ENCODE measurements at regions not wholly inside any gene's neighbourhood (a gene's known extent, or its start where the extent isn't known, plus 50 kb on each side); places are given as distances from the start of the nearest gene placed in this dataset.

- H3K4me3 ChIP-seq = no peak overlapping the region
- H3K9me3 ChIP-seq (replicated peaks in 1 of 11) = no peaks in the 10 kb centered on the region
- no peaks in the 10 kb centered on the region for H3K27me3 ChIP-seq
- no peaks in the 10 kb centered on the region for H4K20me1 ChIP-seq
- no peak for TF ChIP-seq Cebpa-rat (IDR thresholded peaks at IDR 0.05)
- peaks cover 0 to 8% (median 5%) of the 10 kb centered on the region in 10 experiments; a peak in 6 of 20 replicates for H3K4me1 ChIP-seq
- H3K27ac ChIP-seq = no peak overlapping the region
- H3K36me3 ChIP-seq = no peaks in the 10 kb centered on the region
- H3K4me2 ChIP-seq = peak overlapping the region in 3 of 11 experiments; percentile 7 to 28 (median 15); a peak in 3 of 22 replicates
- no peak overlapping the region for H3K9ac ChIP-seq
Measured at GRCh38 chr10:36266923-36267322, 624.8 kb upstream of the FZD8 start.

- no peak overlapping the region for H3K4me2 ChIP-seq
- H3K36me3 ChIP-seq = no peaks in the 10 kb centered on the region
- H4K20me1 ChIP-seq = no peaks in the 10 kb centered on the region
- H3K4me1 ChIP-seq = peaks cover 0 to 8% (median 5%) of the 10 kb centered on the region in 10 experiments; a peak in 6 of 20 replicates
- no peaks in the 10 kb centered on the region for H3K27me3 ChIP-seq
- H3K9ac ChIP-seq = no peak overlapping the region
- H3K9me3 ChIP-seq (replicated peaks in 1 of 11) = no peaks in the 10 kb centered on the region
- no peak for TF ChIP-seq Cebpa-rat (IDR thresholded peaks at IDR 0.05)
- H3K27ac ChIP-seq = no peak overlapping the region
- no peak overlapping the region for H3K4me3 ChIP-seq
Measured at GRCh38 chr10:36265741-36266140, 623.6 kb upstream of the FZD8 start.

- Histone ChIP-seq H3K4me3 (no peak overlapping the region), H3K9me3 (replicated peaks in 1 of 11) (0 out of 22 replicates have a peak, but pooled peaks cover 0 to 3% (median 0%) of the 10 kb centered on the region in 11 experiments), H3K27me3 (no peaks in the 10 kb centered on the region), H3K9ac (no peak overlapping the region), H3K27ac (no peak overlapping the region), H3K4me2 (no peak overlapping the region), H4K20me1 (no peaks in the 10 kb centered on the region), H3K4me1 (peaks cover 0 to 8% (median 5%) of the 10 kb centered on the region in 10 experiments; a peak in 6 of 20 replicates), H3K36me3 (no peaks in the 10 kb centered on the region)
- no peak for TF ChIP-seq Cebpa-rat (IDR thresholded peaks at IDR 0.05)
Measured at GRCh38 chr10:36263871-36264270, 621.8 kb upstream of the FZD8 start.

GRCh38 chr10:36256948-36257356 lies 614.9 kb upstream of the FZD8 start:
- H4K20me1 ChIP-seq = no peaks in the 10 kb centered on the region
- H3K4me2 ChIP-seq = no peak overlapping the region
- TF ChIP-seq Cebpa-rat (IDR thresholded peaks at IDR 0.05) = no peak
- 0 out of 22 replicates have a peak, but pooled peaks cover 0 to 3% (median 0%) of the 10 kb centered on the region in 11 experiments for H3K9me3 ChIP-seq (replicated peaks in 1 of 11)
- no peaks in the 10 kb centered on the region for H3K27me3 ChIP-seq
- H3K4me1 ChIP-seq = no peaks in the 10 kb centered on the region
- no peak overlapping the region for H3K4me3 ChIP-seq
- H3K36me3 ChIP-seq = no peaks in the 10 kb centered on the region
- H3K9ac ChIP-seq = no peak overlapping the region
- H3K27ac ChIP-seq = no peak overlapping the region

- no peak overlapping the region for H3K4me3 ChIP-seq
- no peaks in the 10 kb centered on the region for H3K36me3 ChIP-seq
- H4K20me1 ChIP-seq = no peaks in the 10 kb centered on the region
- H3K9me3 ChIP-seq (replicated peaks in 1 of 11) = 0 out of 22 replicates have a peak, but pooled peaks cover 0 to 3% (median 0%) of the 10 kb centered on the region in 11 experiments
- no peaks in the 10 kb centered on the region for H3K4me1 ChIP-seq
- H3K9ac ChIP-seq = no peak overlapping the region
- no peak overlapping the region for H3K27ac ChIP-seq
- no peak overlapping the region for H3K4me2 ChIP-seq
- no peak for TF ChIP-seq Cebpa-rat (IDR thresholded peaks at IDR 0.05)
- no peaks in the 10 kb centered on the region for H3K27me3 ChIP-seq
Measured at GRCh38 chr10:36256166-36256565, 614.1 kb upstream of the FZD8 start.

GRCh38 chr10:36254199-36254598 lies 612.1 kb upstream of the FZD8 start:
- no peaks in the 10 kb centered on the region for H3K36me3 ChIP-seq
- H3K9me3 ChIP-seq (replicated peaks in 1 of 11) = no peaks in the 10 kb centered on the region
- H3K4me3 ChIP-seq = no peak overlapping the region
- H3K4me1 ChIP-seq = no peaks in the 10 kb centered on the region
- no peak overlapping the region for H3K9ac ChIP-seq
- no peaks in the 10 kb centered on the region for H3K27me3 ChIP-seq
- no peak overlapping the region for H3K27ac ChIP-seq
- TF ChIP-seq Cebpa-rat (IDR thresholded peaks at IDR 0.05) = no peak
- no peak overlapping the region for H3K4me2 ChIP-seq
- H4K20me1 ChIP-seq = no peaks in the 10 kb centered on the region

- no peak overlapping the region for H3K9ac ChIP-seq
- no peak for TF ChIP-seq Cebpa-rat (IDR thresholded peaks at IDR 0.05)
- no peaks in the 10 kb centered on the region for H3K9me3 ChIP-seq (replicated peaks in 1 of 11)
- H3K27me3 ChIP-seq = no peaks in the 10 kb centered on the region
- H3K4me2 ChIP-seq = no peak overlapping the region
- H3K4me1 ChIP-seq = no peaks in the 10 kb centered on the region
- no peaks in the 10 kb centered on the region for H3K36me3 ChIP-seq
- H4K20me1 ChIP-seq = no peaks in the 10 kb centered on the region
- H3K27ac ChIP-seq = no peak overlapping the region
- H3K4me3 ChIP-seq = no peak overlapping the region
Measured at GRCh38 chr10:36253731-36254130, 611.6 kb upstream of the FZD8 start.

- no peak for TF ChIP-seq Cebpa-rat (IDR thresholded peaks at IDR 0.05)
- H3K27ac ChIP-seq = no peak overlapping the region
Measured at GRCh38 chr10:36251068-36251467, 609.0 kb upstream of the FZD8 start.

GRCh38 chr10:36248304-36248981 lies 606.3 kb upstream of the FZD8 start:
- H3K27me3 ChIP-seq = no peaks in the 10 kb centered on the region
- H3K4me3 ChIP-seq = no peak overlapping the region
- no peaks in the 10 kb centered on the region; a peak in 1 of 22 replicates for H3K9me3 ChIP-seq (replicated peaks in 1 of 11)
- no peak overlapping the region for H3K4me2 ChIP-seq
- H4K20me1 ChIP-seq = no peaks in the 10 kb centered on the region
- H3K9ac ChIP-seq = no peak overlapping the region
- no peak overlapping the region for H3K27ac ChIP-seq
- TF ChIP-seq Cebpa-rat (IDR thresholded peaks at IDR 0.05) = no peak
- H3K36me3 ChIP-seq = no peaks in the 10 kb centered on the region
- H3K4me1 ChIP-seq = no peaks in the 10 kb centered on the region

More at GRCh38 chr10:36251068-36251467, 609.0 kb upstream of the FZD8 start:
- Histone ChIP-seq H3K4me1 (no peaks in the 10 kb centered on the region), H3K4me2 (no peak overlapping the region), H3K27me3 (no peaks in the 10 kb centered on the region), H3K9me3 (replicated peaks in 1 of 11) (no peaks in the 10 kb centered on the region), H3K4me3 (no peak overlapping the region), H3K9ac (no peak overlapping the region), H4K20me1 (no peaks in the 10 kb centered on the region), H3K36me3 (no peaks in the 10 kb centered on the region)

- H3K4me3 ChIP-seq = no peak overlapping the region
- no peak overlapping the region for H3K4me2 ChIP-seq
- no peak overlapping the region for H3K27ac ChIP-seq
- no peaks in the 10 kb centered on the region for H3K36me3 ChIP-seq
- H4K20me1 ChIP-seq = no peaks in the 10 kb centered on the region
- H3K9ac ChIP-seq = no peak overlapping the region
- no peaks in the 10 kb centered on the region for H3K27me3 ChIP-seq
- no peaks in the 10 kb centered on the region; a peak in 1 of 22 replicates for H3K9me3 ChIP-seq (replicated peaks in 1 of 11)
- H3K4me1 ChIP-seq = no peaks in the 10 kb centered on the region
- TF ChIP-seq Cebpa-rat (IDR thresholded peaks at IDR 0.05) = no peak
Measured at GRCh38 chr10:36247478-36247877, 605.4 kb upstream of the FZD8 start.

Measured in BLaER1 treated with 17β-estradiol and CSF1 and Interleukin-3, amounts not matched to agents 10 nM and 100 nM (cell line).